H1 (cell line): ENCODE measurements at regions not wholly inside any gene's neighbourhood (a gene's known extent, or its start where the extent isn't known, plus 50 kb on each side); places are given as distances from the start of the nearest gene placed in this dataset.
A peak's percentile ranks its signal among the peaks of the same experiment; 100 is the strongest.

Experiments used
- CTCF ChIA-PET: fragments of 300-600 bp; sonication (Branson Sonifier 250); formaldehyde crosslinking; loops from one replicate; lab custom pipeline; 2021; ENCODE audit not compliant: partially characterized antibody; lab: Charles Lee
- POLR2A ChIA-PET: fragments of 300-600 bp; sonication (Branson Sonifier 250); formaldehyde crosslinking; loops from one replicate; lab custom pipeline; 2021; ENCODE audit warnings: inconsistent platforms; ENCODE audit not compliant: partially characterized antibody; lab: Charles Lee
- DNase-seq, 2 experiments: peaks; one replicate each; pipeline versions ENCODE4 v3.0.0 to v3.0.0-alpha.2; 2010 to 2022; ENCODE audit warnings: low spot score in 2 of 2, low read depth in 1 of 2, mixed read lengths in 1 of 2
- FAIRE-seq: peaks from 2 replicates; lab custom pipeline; 2011; peaks lifted over from hg19 to GRCh38; lab: Jason Lieb, UNC
- H2AFZ ChIP-seq: 2 replicates; pipeline ENCODE4 v1.8.1; 2012; ENCODE audit warnings: low read length, inconsistent platforms
- H2AK5ac ChIP-seq: 2 replicates; pipeline ENCODE4 v1.6.1; 2013; ENCODE audit warnings: low read depth, low read length
- H2BK120ac ChIP-seq: replicated peaks from 2 replicates; pipeline ENCODE3; 2013; ENCODE audit warnings: low read depth, low read length, inconsistent platforms
- H2BK12ac ChIP-seq: 2 replicates; pipeline ENCODE4 v1.6.1; 2013; ENCODE audit warnings: low read depth, low read length
- H2BK15ac ChIP-seq: 2 replicates; pipeline ENCODE4 v1.6.1; 2013; ENCODE audit warnings: low read length
- H2BK20ac ChIP-seq: 2 replicates; pipeline ENCODE4 v1.6.1; 2013; ENCODE audit warnings: low read length
- H2BK5ac ChIP-seq: 2 replicates; pipeline ENCODE4 v1.6.1; 2013; ENCODE audit warnings: low read depth, low read length
- H3K14ac ChIP-seq: 2 replicates; pipeline ENCODE4 v1.6.1; 2013; ENCODE audit warnings: inconsistent platforms; ENCODE audit not compliant: insufficient read length
- H3K18ac ChIP-seq: 2 replicates; pipeline ENCODE4 v1.6.1; 2013; ENCODE audit warnings: low read length; ENCODE audit errors: extremely low read depth
- H3K23ac ChIP-seq: 2 replicates; pipeline ENCODE4 v1.6.1; 2013; ENCODE audit warnings: inconsistent platforms; ENCODE audit not compliant: insufficient read length
- H3K23me2 ChIP-seq: 2 replicates; pipeline ENCODE4 v1.6.1; 2013; ENCODE audit warnings: low read depth, low read length
- H3K27ac ChIP-seq: 2 replicates; pipeline ENCODE4 v1.6.1; 2011; ENCODE audit warnings: low read depth, low read length, inconsistent platforms
- H3K27me3 ChIP-seq, 4 experiments: replicated peaks in 1 of 4; 1 replicate in 1 of 4; 2 replicates in 3 of 4; pipeline versions ENCODE4 v1.6.1 to v1.8.1; 2011 to 2013; ENCODE audit warnings: low read length in 3 of 4, mild to moderate bottlenecking in 3 of 4, inconsistent platforms in 2 of 4, mixed read lengths in 2 of 4, moderate library complexity in 1 of 4; ENCODE audit not compliant: control insufficient read depth in 3 of 4, insufficient read depth in 3 of 4; ENCODE audit errors: extremely low read depth in 1 of 4
- H3K36me3 ChIP-seq, 4 experiments: 2 replicates each; pipeline versions ENCODE4 v1.6.1 to v1.8.1; 2011 to 2013; ENCODE audit warnings: mild to moderate bottlenecking in 4 of 4, low read length in 3 of 4, moderate library complexity in 2 of 4, control low read depth in 1 of 4, inconsistent platforms in 1 of 4; ENCODE audit not compliant: insufficient read depth in 4 of 4, control insufficient read depth in 2 of 4
- H3K4ac ChIP-seq: replicated peaks from 2 replicates; pipeline ENCODE3; 2013; ENCODE audit warnings: low read length, low read depth, mixed read lengths, inconsistent platforms; ENCODE audit not compliant: insufficient read length
- H3K4me1 ChIP-seq, 4 experiments: replicated peaks in 1 of 4; 1 replicate in 1 of 4; 2 replicates in 3 of 4; pipeline versions ENCODE4 v1.6.1 to v1.8.1; 2011 to 2013; ENCODE audit warnings: low read length in 3 of 4, inconsistent platforms in 2 of 4, mixed read lengths in 1 of 4; ENCODE audit not compliant: insufficient read depth in 4 of 4, control insufficient read depth in 3 of 4
- H3K4me2 ChIP-seq, 2 experiments: 2 replicates each; pipeline versions ENCODE4 v1.6.1 to v1.8.1; 2011 to 2013; ENCODE audit warnings: low read depth in 2 of 2, low read length in 2 of 2, control low read depth in 1 of 2, inconsistent platforms in 1 of 2, mild to moderate bottlenecking in 1 of 2; ENCODE audit not compliant: insufficient read depth in 1 of 2
- H3K4me3 ChIP-seq, 4 experiments: fragments of 200-600, 300-600 bp in 1 of 4; sonication (generic), shearing (Covaris generic), sonication (Bioruptor Twin) in 1 of 4; 2 replicates each; pipeline versions ENCODE4 v1.5.1 to v1.8.1; 2011 to 2016; ENCODE audit warnings: low read length in 4 of 4, low read depth in 3 of 4, control low read depth in 2 of 4, inconsistent platforms in 2 of 4, mild to moderate bottlenecking in 2 of 4, mixed read lengths in 1 of 4, moderate library complexity in 1 of 4; ENCODE audit not compliant: insufficient read depth in 2 of 4; ENCODE audit errors: extremely low read depth in 1 of 4
- H3K56ac ChIP-seq: replicated peaks from 2 replicates; pipeline ENCODE3; 2013; ENCODE audit warnings: low read depth, mild to moderate bottlenecking, mixed read lengths, low read length, inconsistent platforms; ENCODE audit not compliant: insufficient read length
- H3K79me1 ChIP-seq: 2 replicates; pipeline ENCODE4 v1.6.1; 2013; ENCODE audit warnings: low read depth, low read length, control low read depth
- H3K79me2 ChIP-seq, 2 experiments: 2 replicates each; pipeline versions ENCODE4 v1.6.1 to v1.8.1; 2012 to 2013; ENCODE audit warnings: low read length in 2 of 2, mild to moderate bottlenecking in 2 of 2, inconsistent platforms in 1 of 2; ENCODE audit not compliant: insufficient read depth in 2 of 2, control insufficient read depth in 1 of 2
- H3K9ac ChIP-seq, 4 experiments: replicated peaks in 1 of 4; 1 replicate in 1 of 4; 2 replicates in 3 of 4; pipeline versions ENCODE4 v1.6.1 to v1.8.1; 2011 to 2013; ENCODE audit warnings: low read depth in 3 of 4, low read length in 3 of 4, control low read depth in 2 of 4, mild to moderate bottlenecking in 2 of 4, moderate library complexity in 2 of 4, inconsistent platforms in 1 of 4; ENCODE audit errors: extremely low read depth in 1 of 4
- H3K9me3 ChIP-seq, 2 experiments: 2 replicates each; pipeline versions ENCODE4 v1.6.1 to v1.8.1; 2012 to 2013; ENCODE audit warnings: mild to moderate bottlenecking in 2 of 2, moderate library complexity in 2 of 2, control low read depth in 1 of 2, inconsistent platforms in 1 of 2, low read depth in 1 of 2, low read length in 1 of 2, mixed read lengths in 1 of 2; ENCODE audit not compliant: insufficient read depth in 2 of 2
- H4K20me1 ChIP-seq, 2 experiments: replicated peaks in 1 of 2; 2 replicates each; pipeline versions ENCODE3 to v1.8.1; 2011 to 2013; ENCODE audit warnings: inconsistent platforms in 2 of 2, low read length in 2 of 2, mild to moderate bottlenecking in 1 of 2; ENCODE audit not compliant: insufficient read depth in 2 of 2, control insufficient read depth in 1 of 2
- H4K5ac ChIP-seq: 2 replicates; pipeline ENCODE4 v1.6.1; 2013; ENCODE audit warnings: low read length, low read depth, mixed read lengths, inconsistent platforms; ENCODE audit not compliant: insufficient read length
- H4K8ac ChIP-seq: 2 replicates; pipeline ENCODE4 v1.8.0; 2013; ENCODE audit warnings: mild to moderate bottlenecking, moderate library complexity, low read length, inconsistent platforms; ENCODE audit not compliant: insufficient read depth; ENCODE audit errors: extremely low read depth
- H4K91ac ChIP-seq: replicated peaks from 2 replicates; pipeline ENCODE3; 2013; ENCODE audit warnings: low read length, mixed read lengths, inconsistent platforms; ENCODE audit not compliant: insufficient read length
- BRCA1 ChIP-seq: IDR thresholded peaks from 2 replicates; pipeline ENCODE4 v1.6.1; 2012; ENCODE audit warnings: low read depth, low read length, improper control_type of control experiment
- CBX8 ChIP-seq: fragments of 300-800, 300-1000 bp; sonication (generic); IDR thresholded peaks from 2 replicates; pipeline ENCODE4 v1.7.1; 2016; ENCODE audit warnings: low read depth, low read length, borderline replicate concordance
- POU5F1 ChIP-seq: IDR thresholded peaks from 2 replicates; pipeline ENCODE4 v1.6.1; 2011; ENCODE audit warnings: low read depth, mild to moderate bottlenecking, low read length, moderate library complexity
- WGBS, 2 experiments: shearing (Covaris generic) in 1 of 2; methylation state at CpG; one replicate each; pipeline versions ENCODE4 v1.1.6 to v1.1.7; 2013 to 2015; ENCODE audit warnings: low lambda C conversion rate in 2 of 2, mixed read lengths in 2 of 2, inconsistent platforms in 1 of 2, low coverage in 1 of 2, missing lambda C conversion rate in 1 of 2; ENCODE audit not compliant: insufficient replicate concordance in 2 of 2, insufficient coverage in 1 of 2, insufficient read length in 1 of 2; ENCODE audit errors: extremely low coverage in 1 of 2, missing lambda C conversion rate in 1 of 2; 5-methylcytosine and 5-hydroxymethylcytosine counted together

DNA sequence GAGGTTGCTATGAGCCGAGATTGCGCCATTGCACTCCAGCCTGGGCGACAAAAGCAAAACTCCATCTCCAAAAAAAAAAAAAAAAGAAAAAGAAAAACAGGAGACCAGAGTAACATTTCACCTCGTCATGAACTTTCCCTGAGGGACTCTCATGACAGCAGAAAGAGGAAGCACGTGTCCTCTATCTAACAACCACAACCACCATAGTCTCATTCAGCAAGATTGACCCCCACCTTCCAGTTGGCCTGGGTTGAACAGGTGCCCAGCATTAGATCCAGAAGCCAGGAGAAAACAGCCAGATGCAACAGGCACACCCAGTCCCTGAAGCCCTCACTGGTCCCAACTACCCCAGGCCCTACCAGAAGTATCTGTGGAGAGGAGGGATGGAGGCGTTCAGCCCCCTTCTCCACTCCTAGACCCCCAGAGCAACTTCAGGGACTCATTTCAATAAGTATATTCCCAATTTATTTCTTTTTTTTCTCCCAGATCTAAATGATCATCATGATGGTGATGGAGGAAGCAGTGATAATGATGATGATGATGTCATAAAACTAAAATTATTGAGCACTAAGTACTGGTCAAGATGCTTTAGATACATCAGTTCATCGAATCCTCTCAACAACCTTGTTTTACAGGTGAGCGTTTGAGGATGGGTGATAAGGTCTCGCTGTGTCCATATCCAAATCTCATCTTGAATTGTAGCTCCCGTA is 235.0 kb downstream of the EFCAB11 start:
- Histone ChIP-seq H3K79me2 (no peaks in the 10 kb centered on the region), H2BK12ac (no peak overlapping the region), H3K27ac (no peak overlapping the region), H3K23me2 (no peaks in the 10 kb centered on the region), H3K4ac (no peak overlapping the region), H2BK5ac (no peak overlapping the region), H3K9ac (no peak overlapping the region), H3K9me3 (no peaks in the 10 kb centered on the region), H4K20me1 (no peaks in the 10 kb centered on the region), H3K4me2 (no peak overlapping the region), H3K36me3 (no peaks in the 10 kb centered on the region), H2BK20ac (peak overlapping the region; percentile 3; the same call in 1 of the 2 replicates), H2AK5ac (no peak overlapping the region), H3K4me1 (peaks cover 14 to 26% (median 21%) of the 10 kb centered on the region in 4 experiments), H3K79me1 (no peaks in the 10 kb centered on the region), H2BK120ac (no peak overlapping the region), H3K23ac (no peak overlapping the region), H3K4me3 (no peak overlapping the region), H3K56ac (no peak overlapping the region), H2BK15ac (no peak overlapping the region), H4K5ac (no peak overlapping the region), H2AFZ (no peak overlapping the region), H3K27me3 (no peaks in the 10 kb centered on the region), H3K18ac (no peak overlapping the region), H4K91ac (no peak overlapping the region), H4K8ac (no peak overlapping the region), H3K14ac (no peak overlapping the region)
- no peak for DNase-seq
- CTCF ChIA-PET = interaction anchor here (2.3 to 2.4 kb wide), 2 partner anchors 48 to 60 kb away, joined by 5 to 9 read pairs; no protein-coding TSS in a partner anchor
- POLR2A ChIA-PET = no interaction called here
- 86% methylated on average over 7 of the region's 10 CpGs; no CpG with 5 or more reads in 1 of the 2 experiments for WGBS, 2 experiments
- no peak for FAIRE-seq
- no peak for TF ChIP-seq CBX8
- no peak for TF ChIP-seq BRCA1
- TF ChIP-seq POU5F1 = no peak
